Retina (tissue), 1 donor: ENCODE measurements at regions not wholly inside any gene's neighbourhood (a gene's known extent, or its start where the extent isn't known, plus 50 kb on each side); places are given as distances from the start of the nearest gene placed in this dataset.

ENCODE experiments used
- DNase-seq: peaks from one replicate; pipeline ENCODE4 v3.0.0-alpha.2; 2016

GRCh38 chr16:20259541-20259940 is 67.8 kb downstream of the GP2 start:
- DNase-seq: no peak

- no peak for DNase-seq
These were observed 70.1 kb downstream of the GP2 start for GRCh38 chr16:20257234-20257633.

- no peak for DNase-seq
These were observed 72.3 kb downstream of the GP2 start for GRCh38 chr16:20255002-20255401.

- DNase-seq: no peak
These were observed 73.5 kb downstream of the GP2 start for GRCh38 chr16:20253825-20254224.

- DNase-seq: no peak
These were observed 78.1 kb downstream of the GP2 start for GRCh38 chr16:20249211-20249610.

GRCh38 chr16:20247076-20247475 is 80.2 kb downstream of the GP2 start:
- no peak for DNase-seq

GRCh38 chr16:20243731-20244281 is 83.5 kb downstream of the GP2 start:
- DNase-seq: no peak

GRCh38 chr16:20242568-20243255 is 84.6 kb downstream of the GP2 start:
- DNase-seq: peak; percentile 41

- no peak for DNase-seq
These were observed 86.0 kb downstream of the GP2 start for GRCh38 chr16:20241321-20241720.

- DNase-seq: peak; percentile 8
These were observed 90.6 kb downstream of the GP2 start for GRCh38 chr16:20236579-20237289.

GRCh38 chr16:20225228-20225733 is 102.0 kb downstream of the GP2 start:
- no peak for DNase-seq

- DNase-seq: peak; percentile 4
These were observed 106.1 kb downstream of the GP2 start for GRCh38 chr16:20221208-20221607.

- DNase-seq: no peak
These were observed 109.2 kb downstream of the GP2 start for GRCh38 chr16:20218093-20218492.

- DNase-seq: no peak
These were observed 110.6 kb downstream of the GP2 start for GRCh38 chr16:20216591-20217217.

- DNase-seq: no peak
These were observed 112.9 kb downstream of the GP2 start for GRCh38 chr16:20214401-20214800.

GRCh38 chr16:20203272-20203671 is 124.0 kb downstream of the GP2 start:
- DNase-seq: no peak

GRCh38 chr16:20202747-20203146 is 124.6 kb downstream of the GP2 start:
- no peak for DNase-seq

- DNase-seq: no peak
These were observed 119.1 kb upstream of the GPR139 start for GRCh38 chr16:20192801-20193200.

- no peak for DNase-seq
These were observed 117.9 kb upstream of the GPR139 start for GRCh38 chr16:20191566-20191965.

GRCh38 chr16:20181949-20182348 is 108.3 kb upstream of the GPR139 start:
- no peak for DNase-seq

- DNase-seq: no peak
These were observed 107.7 kb upstream of the GPR139 start for GRCh38 chr16:20181416-20181815.

GRCh38 chr16:20178297-20178696 is 104.6 kb upstream of the GPR139 start:
- DNase-seq: no peak

GRCh38 chr16:20175358-20175757 is 101.7 kb upstream of the GPR139 start:
- no peak for DNase-seq

- no peak for DNase-seq
These were observed 93.6 kb upstream of the GPR139 start for GRCh38 chr16:20167323-20167722.
